AG10803 (cell line): ENCODE measurements at regions not wholly inside any gene's neighbourhood (a gene's known extent, or its start where the extent isn't known, plus 50 kb on each side); places are given as distances from the start of the nearest gene placed in this dataset.

ENCODE experiments used
- DNase-seq: peaks from one replicate; pipeline ENCODE4 v3.0.0; 2010; ENCODE audit warnings: low read depth
- H3K4me3 ChIP-seq: 2 replicates; pipeline ENCODE4 v1.5.1; 2011; ENCODE audit warnings: mild to moderate bottlenecking, low read length, control low read depth
- TF ChIP-seq, protein P1 (sequence below): conservative IDR thresholded peaks from 2 replicates; pipeline ENCODE4 v1.5.1; 2011; ENCODE audit warnings: mild to moderate bottlenecking, low read length, control low read depth, inconsistent platforms

DNA sequence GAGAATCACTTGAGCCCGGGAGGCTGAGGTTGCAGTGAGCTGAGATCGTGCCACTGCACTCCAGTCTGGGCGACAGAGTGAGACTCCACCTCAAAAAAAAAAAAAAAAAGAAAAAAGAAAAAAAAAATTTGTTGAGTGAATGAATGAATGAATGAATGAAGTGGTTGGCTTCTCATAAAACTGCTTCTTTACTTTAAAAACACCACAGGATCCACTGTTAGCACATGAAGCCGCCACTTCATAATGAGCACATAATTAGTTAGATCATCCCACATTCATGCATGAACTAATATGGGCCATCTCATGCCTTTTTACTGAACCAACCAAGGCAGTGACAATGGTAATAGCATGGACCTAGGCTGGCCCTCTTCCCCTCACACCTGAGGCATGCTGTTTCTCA is 135.0 kb upstream of the XYLT1 start:
- no peak overlapping the region for H3K4me3 ChIP-seq
- TF ChIP-seq, protein P1, sequence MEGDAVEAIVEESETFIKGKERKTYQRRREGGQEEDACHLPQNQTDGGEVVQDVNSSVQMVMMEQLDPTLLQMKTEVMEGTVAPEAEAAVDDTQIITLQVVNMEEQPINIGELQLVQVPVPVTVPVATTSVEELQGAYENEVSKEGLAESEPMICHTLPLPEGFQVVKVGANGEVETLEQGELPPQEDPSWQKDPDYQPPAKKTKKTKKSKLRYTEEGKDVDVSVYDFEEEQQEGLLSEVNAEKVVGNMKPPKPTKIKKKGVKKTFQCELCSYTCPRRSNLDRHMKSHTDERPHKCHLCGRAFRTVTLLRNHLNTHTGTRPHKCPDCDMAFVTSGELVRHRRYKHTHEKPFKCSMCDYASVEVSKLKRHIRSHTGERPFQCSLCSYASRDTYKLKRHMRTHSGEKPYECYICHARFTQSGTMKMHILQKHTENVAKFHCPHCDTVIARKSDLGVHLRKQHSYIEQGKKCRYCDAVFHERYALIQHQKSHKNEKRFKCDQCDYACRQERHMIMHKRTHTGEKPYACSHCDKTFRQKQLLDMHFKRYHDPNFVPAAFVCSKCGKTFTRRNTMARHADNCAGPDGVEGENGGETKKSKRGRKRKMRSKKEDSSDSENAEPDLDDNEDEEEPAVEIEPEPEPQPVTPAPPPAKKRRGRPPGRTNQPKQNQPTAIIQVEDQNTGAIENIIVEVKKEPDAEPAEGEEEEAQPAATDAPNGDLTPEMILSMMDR = no peak
- DNase-seq = no peak

DNA sequence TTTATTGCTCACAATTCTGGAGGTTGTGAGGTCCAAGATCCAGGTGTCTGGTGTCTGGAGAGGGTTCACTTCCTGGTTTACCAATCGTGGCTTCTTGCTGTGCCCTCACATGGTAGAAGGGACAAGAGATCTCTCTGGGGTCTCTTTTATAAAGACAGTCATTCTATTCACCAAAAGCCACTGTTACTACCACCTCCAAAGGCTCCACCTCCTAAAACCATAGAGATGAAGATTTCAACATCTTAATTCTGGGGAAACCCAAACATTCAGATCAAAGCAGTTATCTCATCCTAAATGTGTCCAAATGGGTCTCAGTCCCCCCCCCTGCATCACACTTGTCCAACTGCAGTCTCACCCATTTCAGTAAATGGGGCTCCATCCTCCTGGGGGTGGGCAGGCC is 132.9 kb upstream of the XYLT1 start:
- TF ChIP-seq, protein P1 = no peak
- no peak overlapping the region for H3K4me3 ChIP-seq
- no peak for DNase-seq

- no peak for DNase-seq
- no peak overlapping the region for H3K4me3 ChIP-seq
- TF ChIP-seq, protein P1 = no peak
Observed at GRCh38 chr16:17602678-17603077, 131.9 kb upstream of the XYLT1 start.

- H3K4me3 ChIP-seq = no peak overlapping the region
- TF ChIP-seq, protein P1 = no peak
- no peak for DNase-seq
Observed at GRCh38 chr16:17598968-17599367, 128.2 kb upstream of the XYLT1 start.

DNA sequence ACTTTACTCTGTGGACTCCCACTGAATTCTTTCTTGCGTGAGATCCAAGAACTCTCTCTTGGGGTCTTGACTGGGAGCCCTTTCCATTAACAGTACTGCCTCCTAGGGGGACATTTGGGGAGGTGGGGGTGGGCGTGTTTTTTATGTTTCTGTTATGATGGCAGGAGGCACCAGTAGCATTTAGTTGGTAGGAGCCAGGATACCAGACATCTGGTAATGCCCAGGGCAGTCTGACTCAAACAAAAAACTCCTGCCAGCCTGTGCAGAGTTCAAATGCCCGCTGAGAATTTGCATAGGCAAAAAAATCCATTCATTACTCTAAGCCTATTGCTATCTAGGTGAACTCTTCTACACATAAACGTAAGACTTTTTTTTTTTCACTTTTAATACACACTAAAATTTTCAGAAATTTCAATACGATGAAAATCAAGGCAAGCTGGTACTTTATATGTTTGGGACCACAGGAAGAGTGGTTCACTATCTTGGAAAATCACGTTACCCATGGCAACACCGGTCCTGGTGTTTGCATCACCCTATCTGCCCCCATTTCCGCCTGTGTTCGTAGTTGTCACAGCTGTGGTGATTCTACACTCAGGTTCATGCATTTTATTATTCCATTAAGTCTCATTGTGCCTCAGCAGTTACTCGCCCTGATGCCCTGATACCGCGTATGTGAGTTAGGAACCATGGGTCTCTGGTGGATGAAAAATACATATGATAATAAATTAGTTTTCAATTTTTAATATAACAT is 121.1 kb upstream of the XYLT1 start:
- no peak overlapping the region for H3K4me3 ChIP-seq
- TF ChIP-seq, protein P1 = no peak
- no peak for DNase-seq

DNA sequence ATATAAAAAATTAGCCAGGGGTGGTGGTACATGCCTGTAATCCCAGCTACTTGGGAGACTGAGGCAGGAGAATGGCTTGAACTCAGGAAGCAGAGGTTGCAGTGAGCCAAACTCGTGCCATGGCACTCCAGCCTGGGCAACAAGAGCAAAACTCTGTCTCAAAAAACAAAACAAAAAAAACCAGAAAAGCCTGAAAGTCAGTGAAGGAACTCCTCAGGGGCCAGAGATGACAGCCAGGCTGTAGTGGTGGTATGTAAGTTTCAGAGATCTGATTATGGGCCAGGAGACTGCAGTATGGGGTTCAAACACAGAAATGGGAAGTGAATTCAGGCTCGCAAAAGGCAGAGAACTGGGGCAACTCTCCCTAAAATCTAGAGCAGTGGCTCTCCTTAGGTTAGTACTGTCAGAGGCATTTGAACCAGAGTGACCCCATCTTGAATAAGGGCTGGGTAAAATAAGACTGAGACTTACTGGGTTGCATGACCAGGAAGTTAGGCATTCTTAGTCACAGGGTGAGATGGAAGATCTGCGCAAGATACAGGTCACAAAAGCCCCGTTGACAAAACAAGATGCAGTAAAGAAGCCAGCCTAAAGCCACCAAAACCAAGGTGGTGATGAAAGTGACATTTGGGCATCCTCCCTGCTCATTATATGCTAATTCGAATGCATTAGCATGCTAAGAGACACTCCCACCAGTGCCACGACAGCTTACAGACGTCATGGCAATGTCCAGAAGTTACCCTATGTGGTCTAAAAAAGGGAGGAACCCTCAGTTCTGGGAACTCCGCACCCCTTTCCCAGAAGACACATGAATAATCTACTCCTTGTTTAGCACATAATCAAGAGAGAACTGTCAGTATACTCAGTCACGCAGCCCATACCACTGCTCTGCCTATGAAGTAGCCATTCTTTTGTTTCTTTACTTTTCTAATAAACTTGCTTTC is 120.2 kb upstream of the XYLT1 start:
- TF ChIP-seq, protein P1 = no peak
- peak; percentile 19 for DNase-seq
- no peak overlapping the region for H3K4me3 ChIP-seq

DNA sequence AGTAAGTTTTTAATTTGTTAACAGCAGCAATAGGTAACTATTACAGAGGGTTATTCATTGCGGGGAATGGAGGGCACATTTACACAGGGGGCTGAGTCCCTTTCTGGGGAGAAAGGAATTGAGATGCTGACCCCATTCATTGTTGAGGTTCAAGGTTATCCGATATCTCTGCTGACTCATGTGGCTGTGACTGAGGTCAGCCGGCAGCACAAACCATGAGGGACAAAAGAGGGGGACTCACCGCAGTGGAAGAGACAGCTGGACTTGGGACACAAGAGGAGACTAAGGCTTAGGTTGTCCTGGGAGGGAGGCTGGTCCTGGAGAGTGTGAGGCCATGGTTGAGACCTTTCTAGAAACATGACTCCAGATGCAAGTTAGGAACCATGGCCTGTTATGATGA is 119.1 kb upstream of the XYLT1 start:
- TF ChIP-seq, protein P1 = no peak
- DNase-seq = no peak
- no peak overlapping the region for H3K4me3 ChIP-seq
